Chondrocyte (in vitro differentiated cells): ENCODE measurements at regions not wholly inside any gene's neighbourhood (a gene's known extent, or its start where the extent isn't known, plus 50 kb on each side); places are given as distances from the start of the nearest gene placed in this dataset.

Source experiments
- DNase-seq: peaks from one replicate; pipeline ENCODE4 v3.0.0; 2021; ENCODE audit warnings: mixed read lengths, low spot score
- H3K27ac Mint-ChIP-seq: one replicate; pipeline ENCODE4 v1.8.0; 2021; ENCODE audit warnings: mild to moderate bottlenecking, moderate library complexity, mixed read lengths; ENCODE audit not compliant: unreplicated experiment
- H3K27me3 Mint-ChIP-seq: 2 replicates; pipeline ENCODE4 v1.8.0; 2021; ENCODE audit warnings: low read depth, mixed read lengths
- H3K36me3 Mint-ChIP-seq: 2 replicates; pipeline ENCODE4 v1.8.0; 2021; ENCODE audit warnings: low read depth, mixed read lengths
- H3K4me1 Mint-ChIP-seq: 2 replicates; pipeline ENCODE4 v1.8.0; 2021; ENCODE audit warnings: low read depth, mild to moderate bottlenecking, mixed read lengths
- H3K4me3 Mint-ChIP-seq: one replicate; pipeline ENCODE4 v1.8.0; 2021; ENCODE audit warnings: mild to moderate bottlenecking, moderate library complexity, mixed read lengths; ENCODE audit not compliant: unreplicated experiment
- H3K9me3 Mint-ChIP-seq: 2 replicates; pipeline ENCODE4 v1.8.0; 2021; ENCODE audit warnings: low read depth, mixed read lengths
- TF ChIP-seq, protein P1 (sequence below): fragments of 200-600 bp; sonication (generic); IDR thresholded peaks from 2 replicates; pipeline ENCODE4 v1.5.0; 2021; ENCODE audit warnings: antibody characterized with exemption, mild to moderate bottlenecking, moderate library complexity

- H3K36me3 Mint-ChIP-seq, result no peaks in the 10 kb centered on the region
- no peak overlapping the region for H3K27ac Mint-ChIP-seq
- no peaks in the 10 kb centered on the region for H3K9me3 Mint-ChIP-seq
- no peaks in the 10 kb centered on the region for H3K27me3 Mint-ChIP-seq
- H3K4me3 Mint-ChIP-seq, result no peak overlapping the region
- TF ChIP-seq, protein P1, sequence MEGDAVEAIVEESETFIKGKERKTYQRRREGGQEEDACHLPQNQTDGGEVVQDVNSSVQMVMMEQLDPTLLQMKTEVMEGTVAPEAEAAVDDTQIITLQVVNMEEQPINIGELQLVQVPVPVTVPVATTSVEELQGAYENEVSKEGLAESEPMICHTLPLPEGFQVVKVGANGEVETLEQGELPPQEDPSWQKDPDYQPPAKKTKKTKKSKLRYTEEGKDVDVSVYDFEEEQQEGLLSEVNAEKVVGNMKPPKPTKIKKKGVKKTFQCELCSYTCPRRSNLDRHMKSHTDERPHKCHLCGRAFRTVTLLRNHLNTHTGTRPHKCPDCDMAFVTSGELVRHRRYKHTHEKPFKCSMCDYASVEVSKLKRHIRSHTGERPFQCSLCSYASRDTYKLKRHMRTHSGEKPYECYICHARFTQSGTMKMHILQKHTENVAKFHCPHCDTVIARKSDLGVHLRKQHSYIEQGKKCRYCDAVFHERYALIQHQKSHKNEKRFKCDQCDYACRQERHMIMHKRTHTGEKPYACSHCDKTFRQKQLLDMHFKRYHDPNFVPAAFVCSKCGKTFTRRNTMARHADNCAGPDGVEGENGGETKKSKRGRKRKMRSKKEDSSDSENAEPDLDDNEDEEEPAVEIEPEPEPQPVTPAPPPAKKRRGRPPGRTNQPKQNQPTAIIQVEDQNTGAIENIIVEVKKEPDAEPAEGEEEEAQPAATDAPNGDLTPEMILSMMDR, result no peak
- H3K4me1 Mint-ChIP-seq, result peaks cover 8% of the 10 kb centered on the region
- no peak for DNase-seq
These were observed 302.1 kb downstream of the MAP2K6 start for GRCh38 chr17:69716556-69716955.

- no peaks in the 10 kb centered on the region for H3K27me3 Mint-ChIP-seq
- no peak for DNase-seq
- peaks cover 8% of the 10 kb centered on the region for H3K4me1 Mint-ChIP-seq
- H3K36me3 Mint-ChIP-seq, result no peaks in the 10 kb centered on the region
- H3K27ac Mint-ChIP-seq, result no peak overlapping the region
- TF ChIP-seq, protein P1, result no peak
- H3K9me3 Mint-ChIP-seq, result no peaks in the 10 kb centered on the region
- H3K4me3 Mint-ChIP-seq, result no peak overlapping the region
These were observed 302.7 kb downstream of the MAP2K6 start for GRCh38 chr17:69717214-69717613.

- no peaks in the 10 kb centered on the region for H3K36me3 Mint-ChIP-seq
- H3K27ac Mint-ChIP-seq, result no peak overlapping the region
- no peak overlapping the region for H3K4me3 Mint-ChIP-seq
- peaks cover 8% of the 10 kb centered on the region for H3K4me1 Mint-ChIP-seq
- TF ChIP-seq, protein P1, result no peak
- H3K9me3 Mint-ChIP-seq, result no peaks in the 10 kb centered on the region
- DNase-seq, result no peak
- no peaks in the 10 kb centered on the region for H3K27me3 Mint-ChIP-seq
These were observed 303.3 kb downstream of the MAP2K6 start for GRCh38 chr17:69717819-69718218.

- Mint-ChIP-seq H3K4me3 (no peak overlapping the region), H3K27me3 (no peaks in the 10 kb centered on the region), H3K27ac (no peak overlapping the region), H3K9me3 (no peaks in the 10 kb centered on the region), H3K36me3 (no peaks in the 10 kb centered on the region), H3K4me1 (peaks cover 8% of the 10 kb centered on the region)
- TF ChIP-seq, protein P1, result no peak
- DNase-seq, result no peak
These were observed 305.1 kb downstream of the MAP2K6 start for GRCh38 chr17:69719474-69720048.

GRCh38 chr17:69722518-69722917 lies 308.0 kb downstream of the MAP2K6 start:
- H3K9me3 Mint-ChIP-seq, result no peaks in the 10 kb centered on the region
- H3K4me3 Mint-ChIP-seq, result no peak overlapping the region
- no peak for DNase-seq
- no peak overlapping the region for H3K27ac Mint-ChIP-seq
- no peaks in the 10 kb centered on the region for H3K36me3 Mint-ChIP-seq
- TF ChIP-seq, protein P1, result no peak
- no peaks in the 10 kb centered on the region for H3K27me3 Mint-ChIP-seq
- H3K4me1 Mint-ChIP-seq, result no peaks in the 10 kb centered on the region
